ENCODE measurements at regions not wholly inside any gene's neighbourhood (a gene's known extent, or its start where the extent isn't known, plus 50 kb on each side); places are given as distances from the start of the nearest gene placed in this dataset.

- Histone ChIP-seq H3K4me1 (peaks cover 0 to 10% (median 4%) of the 10 kb centered on the region in 4 donors), H3K4me3 (no peak overlapping the region), H3K36me3 (no peaks in the 10 kb centered on the region), H3K27me3 (no peaks in the 10 kb centered on the region), H3K27ac (no peak overlapping the region), H3K9me3 (no peaks in the 10 kb centered on the region)
- no peak for TF ChIP-seq EP300 (IDR thresholded peaks at IDR 0.05)
- 80 to 100% (median 95%) methylated on average over 1 of the region's 1 CpG for whole genome bisulfite sequencing, 5 donors
- DNase-seq = no peak
- intact Hi-C loops (cut with DNase I; ENCODE audit: low total_unique reads) = no loop called here
Observed at GRCh38 chr16:52725461-52725860, 178.5 kb upstream of the TOX3 start.

GRCh38 chr16:52725043-52725442 is 178.1 kb upstream of the TOX3 start:
- no peaks in the 10 kb centered on the region for H3K9me3 ChIP-seq
- no peak overlapping the region for H3K27ac ChIP-seq
- H3K36me3 ChIP-seq = no peaks in the 10 kb centered on the region
- peaks cover 0 to 10% (median 4%) of the 10 kb centered on the region in 4 donors for H3K4me1 ChIP-seq
- intact Hi-C loops (cut with DNase I; ENCODE audit: low total_unique reads) = no loop called here
- DNase-seq = no peak
- TF ChIP-seq POLR2AphosphoS5 (IDR thresholded peaks at IDR 0.05) = no peak
- 88 to 94% (median 89%) methylated on average over 3 of the region's 3 CpGs for WGBS, 5 donors
- no peaks in the 10 kb centered on the region for H3K27me3 ChIP-seq
- no peak overlapping the region for H3K4me3 ChIP-seq

GRCh38 chr16:52721331-52721730 is 174.4 kb upstream of the TOX3 start:
- no peaks in the 10 kb centered on the region for H3K27me3 ChIP-seq
- H3K4me1 ChIP-seq = no peaks in the 10 kb centered on the region
- no peak overlapping the region for H3K27ac ChIP-seq
- no peak overlapping the region for H3K4me3 ChIP-seq
- intact Hi-C loops (cut with DNase I; ENCODE audit: low total_unique reads) = no loop called here
- DNase-seq = peak in 1 of 2 donors; percentile 15
- H3K36me3 ChIP-seq = no peaks in the 10 kb centered on the region
- no peaks in the 10 kb centered on the region for H3K9me3 ChIP-seq
- TF ChIP-seq POLR2AphosphoS5 (IDR thresholded peaks at IDR 0.05) = no peak
- TF ChIP-seq POLR2A (IDR thresholded peaks at IDR 0.05) = no peak
- no peak for TF ChIP-seq CTCF (IDR thresholded peaks at IDR 0.05)
- no peak for TF ChIP-seq EP300 (IDR thresholded peaks at IDR 0.05)
- 24 to 43% (median 30%) methylated on average over 6 of the region's 6 CpGs for WGBS, 5 donors

- 70 to 80% (median 73%) methylated on average over 4 of the region's 4 CpGs for WGBS, 5 donors
- Histone ChIP-seq H3K36me3 (no peaks in the 10 kb centered on the region), H3K27ac (no peak overlapping the region), H3K4me3 (no peak overlapping the region), H3K9me3 (no peaks in the 10 kb centered on the region), H3K4me1 (no peaks in the 10 kb centered on the region), H3K27me3 (no peaks in the 10 kb centered on the region)
- intact Hi-C loops (cut with DNase I; ENCODE audit: low total_unique reads) = no loop called here
- TF ChIP-seq POLR2A (IDR thresholded peaks at IDR 0.05) (no peak), CTCF (IDR thresholded peaks at IDR 0.05) (no peak), POLR2AphosphoS5 (IDR thresholded peaks at IDR 0.05) (no peak), EP300 (IDR thresholded peaks at IDR 0.05) (no peak)
- no peak for DNase-seq
Observed at GRCh38 chr16:52718046-52718445, 171.1 kb upstream of the TOX3 start.

GRCh38 chr16:52713740-52714139 is 166.8 kb upstream of the TOX3 start:
- H3K36me3 ChIP-seq = no peaks in the 10 kb centered on the region
- no peaks in the 10 kb centered on the region for H3K4me1 ChIP-seq
- no peaks in the 10 kb centered on the region for H3K27me3 ChIP-seq
- no peak overlapping the region for H3K27ac ChIP-seq
- intact Hi-C loops (cut with DNase I; ENCODE audit: low total_unique reads) = no loop called here
- TF ChIP-seq CTCF (IDR thresholded peaks at IDR 0.05) = no peak
- TF ChIP-seq POLR2AphosphoS5 (IDR thresholded peaks at IDR 0.05) = no peak
- TF ChIP-seq EP300 (IDR thresholded peaks at IDR 0.05) = no peak
- TF ChIP-seq POLR2A (IDR thresholded peaks at IDR 0.05) = no peak
- DNase-seq = no peak
- 58 to 73% (median 70%) methylated on average over 7 of the region's 7 CpGs for WGBS, 5 donors
- H3K9me3 ChIP-seq = no peaks in the 10 kb centered on the region
- H3K4me3 ChIP-seq = no peak overlapping the region

All from stomach (tissue), 8 donors.